ENCODE measurements at regions not wholly inside any gene's neighbourhood (a gene's known extent, or its start where the extent isn't known, plus 50 kb on each side); places are given as distances from the start of the nearest gene placed in this dataset.

- H3K27ac ChIP-seq: no peak overlapping the region
- no peaks in the 10 kb centered on the region for H3K27me3 ChIP-seq
- no peaks in the 10 kb centered on the region for H3K79me2 ChIP-seq
- WGBS (ENCODE audit: low lambda C conversion rate, missing lambda C conversion rate): 50% methylated on average over 2 of the region's 2 CpGs
- TF ChIP-seq EZH2phosphoT487 (IDR thresholded peaks at IDR 0.05; ENCODE audit: low read depth, severe bottlenecking, unreplicated experiment) (no peak), EZH2 (IDR thresholded peaks at IDR 0.05; ENCODE audit: borderline replicate concordance) (no peak)
- TF ChIP-seq, protein P1, sequence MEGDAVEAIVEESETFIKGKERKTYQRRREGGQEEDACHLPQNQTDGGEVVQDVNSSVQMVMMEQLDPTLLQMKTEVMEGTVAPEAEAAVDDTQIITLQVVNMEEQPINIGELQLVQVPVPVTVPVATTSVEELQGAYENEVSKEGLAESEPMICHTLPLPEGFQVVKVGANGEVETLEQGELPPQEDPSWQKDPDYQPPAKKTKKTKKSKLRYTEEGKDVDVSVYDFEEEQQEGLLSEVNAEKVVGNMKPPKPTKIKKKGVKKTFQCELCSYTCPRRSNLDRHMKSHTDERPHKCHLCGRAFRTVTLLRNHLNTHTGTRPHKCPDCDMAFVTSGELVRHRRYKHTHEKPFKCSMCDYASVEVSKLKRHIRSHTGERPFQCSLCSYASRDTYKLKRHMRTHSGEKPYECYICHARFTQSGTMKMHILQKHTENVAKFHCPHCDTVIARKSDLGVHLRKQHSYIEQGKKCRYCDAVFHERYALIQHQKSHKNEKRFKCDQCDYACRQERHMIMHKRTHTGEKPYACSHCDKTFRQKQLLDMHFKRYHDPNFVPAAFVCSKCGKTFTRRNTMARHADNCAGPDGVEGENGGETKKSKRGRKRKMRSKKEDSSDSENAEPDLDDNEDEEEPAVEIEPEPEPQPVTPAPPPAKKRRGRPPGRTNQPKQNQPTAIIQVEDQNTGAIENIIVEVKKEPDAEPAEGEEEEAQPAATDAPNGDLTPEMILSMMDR (IDR thresholded peaks at IDR 0.05; ENCODE audit: poor library complexity): no peak
- H2AFZ ChIP-seq: no peak overlapping the region
- no peaks in the 10 kb centered on the region for H3K4me1 ChIP-seq (ENCODE audit: insufficient read depth)
- H3K4me2 ChIP-seq: no peak overlapping the region
- H3K9me2 ChIP-seq (replicated peaks; ENCODE audit: insufficient read depth): no peaks in the 10 kb centered on the region
- no peaks in the 10 kb centered on the region for H3K36me3 ChIP-seq (replicated peaks; ENCODE audit: insufficient read depth, low read depth)
- DNase-seq (ENCODE audit: low spot score): no peak
- H3K4me3 ChIP-seq: no peak overlapping the region
- H4K20me1 ChIP-seq (ENCODE audit: insufficient read depth, poor library complexity, severe bottlenecking): no peaks in the 10 kb centered on the region
- no peaks in the 10 kb centered on the region for H3K9me3 ChIP-seq (ENCODE audit: low read depth)
Measured at GRCh38 chrX:67787196-67787595, 243.4 kb downstream of the AR start.

GRCh38 chrX:67789536-67789935, 245.7 kb downstream of the AR start:
- H3K9me2 ChIP-seq (replicated peaks; ENCODE audit: insufficient read depth): no peaks in the 10 kb centered on the region
- H3K27me3 ChIP-seq: no peaks in the 10 kb centered on the region
- DNase-seq (ENCODE audit: low spot score): no peak
- H3K79me2 ChIP-seq: no peaks in the 10 kb centered on the region
- WGBS (ENCODE audit: low lambda C conversion rate, missing lambda C conversion rate): 60% methylated on average over 2 of the region's 2 CpGs
- no peaks in the 10 kb centered on the region for H3K36me3 ChIP-seq (replicated peaks; ENCODE audit: insufficient read depth, low read depth)
- H2AFZ ChIP-seq: no peak overlapping the region
- TF ChIP-seq, protein P1 (IDR thresholded peaks at IDR 0.05; ENCODE audit: poor library complexity): no peak
- TF ChIP-seq EZH2 (IDR thresholded peaks at IDR 0.05; ENCODE audit: borderline replicate concordance): no peak
- TF ChIP-seq EZH2phosphoT487 (IDR thresholded peaks at IDR 0.05; ENCODE audit: low read depth, severe bottlenecking, unreplicated experiment): no peak
- H3K4me2 ChIP-seq: no peak overlapping the region
- no peaks in the 10 kb centered on the region for H3K9me3 ChIP-seq (ENCODE audit: low read depth)
- H3K27ac ChIP-seq: no peak overlapping the region
- no peaks in the 10 kb centered on the region for H4K20me1 ChIP-seq (ENCODE audit: insufficient read depth, poor library complexity, severe bottlenecking)
- no peak overlapping the region for H3K4me3 ChIP-seq
- no peaks in the 10 kb centered on the region for H3K4me1 ChIP-seq (ENCODE audit: insufficient read depth)
